ENCODE measurements at regions not wholly inside any gene's neighbourhood (a gene's known extent, or its start where the extent isn't known, plus 50 kb on each side); places are given as distances from the start of the nearest gene placed in this dataset.
"Not testable (repeated sequence)": the region's sequence is repeated elsewhere in the genome, so short reads cannot be mapped to it uniquely, and the experiment has no call there.

- DNase-seq, result not testable (repeated sequence)
Measured at GRCh38 chr21:13907385-13907784, 297.8 kb downstream of the POTED start.

- not testable (repeated sequence) for DNase-seq
Measured at GRCh38 chr21:13896596-13897247, 287.1 kb downstream of the POTED start.

- DNase-seq, result not testable (repeated sequence)
Measured at GRCh38 chr21:13893617-13894016, 284.0 kb downstream of the POTED start.

- not testable (repeated sequence) for DNase-seq
Measured at GRCh38 chr21:13893025-13893424, 283.4 kb downstream of the POTED start.

GRCh38 chr21:13892146-13892751 lies 282.7 kb downstream of the POTED start:
- not testable (repeated sequence) for DNase-seq

GRCh38 chr21:13889176-13889575 lies 279.6 kb downstream of the POTED start:
- not testable (repeated sequence) for DNase-seq

GRCh38 chr21:13883641-13884395 lies 274.2 kb downstream of the POTED start:
- DNase-seq, result not testable (repeated sequence)

- DNase-seq, result not testable (repeated sequence)
Measured at GRCh38 chr21:13877503-13877902, 267.9 kb downstream of the POTED start.

GRCh38 chr21:13876999-13877398 lies 267.4 kb downstream of the POTED start:
- not testable (repeated sequence) for DNase-seq

- DNase-seq, result not testable (repeated sequence)
Measured at GRCh38 chr21:13874001-13874400, 264.4 kb downstream of the POTED start.

- no peak for DNase-seq
Measured at GRCh38 chr21:13854638-13855037, 245.1 kb downstream of the POTED start.

GRCh38 chr21:13850808-13851207 lies 241.2 kb downstream of the POTED start:
- not testable (repeated sequence) for DNase-seq

GRCh38 chr21:13849489-13849888 lies 239.9 kb downstream of the POTED start:
- not testable (repeated sequence) for DNase-seq

GRCh38 chr21:13846718-13847117 lies 237.1 kb downstream of the POTED start:
- DNase-seq, result not testable (repeated sequence)

GRCh38 chr21:13844574-13844973 lies 235.0 kb downstream of the POTED start:
- DNase-seq, result not testable (repeated sequence)

- not testable (repeated sequence) for DNase-seq
Measured at GRCh38 chr21:13843081-13843480, 233.5 kb downstream of the POTED start.

- DNase-seq, result not testable (repeated sequence)
Measured at GRCh38 chr21:13827666-13828065, 218.1 kb downstream of the POTED start.

- no peak for DNase-seq
Measured at GRCh38 chr21:13827201-13827600, 217.6 kb downstream of the POTED start.

- not testable (repeated sequence) for DNase-seq
Measured at GRCh38 chr21:13826511-13826910, 216.9 kb downstream of the POTED start.

- not testable (repeated sequence) for DNase-seq
Measured at GRCh38 chr21:13825218-13825778, 215.7 kb downstream of the POTED start.

- not testable (repeated sequence) for DNase-seq
Measured at GRCh38 chr21:13820286-13820685, 210.7 kb downstream of the POTED start.

GRCh38 chr21:13812191-13812590 lies 202.6 kb downstream of the POTED start:
- not testable (repeated sequence) for DNase-seq

- not testable (repeated sequence) for DNase-seq
Measured at GRCh38 chr21:13810559-13810958, 201.0 kb downstream of the POTED start.
